GM21723 (cell line): ENCODE measurements at regions not wholly inside any gene's neighbourhood (a gene's known extent, or its start where the extent isn't known, plus 50 kb on each side); places are given as distances from the start of the nearest gene placed in this dataset.
A peak's percentile ranks its signal among the peaks of the same experiment; 100 is the strongest.

Experiments used
- ATAC-seq: cut with Tn5 transposase; IDR thresholded peaks from one replicate; pipeline ENCODE4 v1.9.1; 2021; ENCODE audit warnings: mild to moderate bottlenecking, moderate library complexity; ENCODE audit not compliant: unreplicated experiment

DNA sequence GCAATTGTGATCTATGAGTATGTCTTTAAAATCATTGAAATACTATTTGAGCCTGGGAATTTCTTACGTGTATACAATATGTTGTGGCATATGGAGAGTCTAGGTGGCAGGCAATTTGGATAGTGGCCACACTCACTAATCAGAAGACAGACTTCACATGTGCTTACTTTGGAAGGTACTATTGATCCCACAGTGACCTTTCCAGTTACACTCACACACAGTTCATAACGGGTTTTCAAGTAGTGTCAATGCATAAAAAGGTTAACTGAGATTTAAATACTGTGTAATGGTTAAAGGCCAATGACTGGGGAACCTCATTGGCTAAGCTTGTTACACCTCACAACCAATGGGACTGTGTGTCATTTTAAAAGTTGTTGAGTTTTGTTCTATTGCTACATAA lies 783.2 kb downstream of the RPA4 start:
- no peak for ATAC-seq

DNA sequence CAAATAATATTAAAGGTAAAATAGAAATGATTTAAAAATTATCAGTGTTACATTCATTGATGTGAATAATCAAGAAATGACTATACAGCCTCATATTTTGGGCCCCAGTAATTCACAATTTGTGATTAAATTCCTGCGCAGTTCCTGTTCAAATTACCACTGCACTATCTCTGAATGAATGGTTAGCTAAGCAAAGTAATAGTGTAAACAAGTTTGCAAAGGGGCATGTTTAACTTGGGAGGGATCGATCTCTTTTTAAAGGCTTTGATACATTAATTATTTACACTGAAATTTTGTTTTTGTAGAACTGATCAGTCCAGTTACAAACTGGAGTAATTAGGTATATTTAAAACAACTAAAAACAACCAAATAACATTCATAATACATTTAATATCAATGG lies 784.4 kb downstream of the RPA4 start:
- ATAC-seq: no peak

DNA sequence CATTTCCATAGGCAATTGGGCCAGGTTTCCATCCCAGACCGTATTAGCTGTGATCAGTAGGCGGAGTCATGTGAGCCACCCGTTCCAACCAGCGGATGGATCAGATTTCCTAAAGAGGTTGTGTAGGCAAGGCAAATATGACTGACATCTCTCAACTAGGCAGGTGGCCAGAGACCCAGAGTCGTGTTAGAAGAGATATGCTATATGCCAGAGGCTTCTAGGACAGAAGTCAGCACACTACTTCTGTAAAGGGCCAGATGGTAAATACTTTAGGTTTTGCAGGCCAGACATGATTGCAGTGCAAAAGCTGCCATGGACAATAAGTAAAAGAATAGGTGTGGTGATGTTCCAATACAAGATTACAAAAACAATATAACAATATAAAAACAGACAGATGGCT lies 788.4 kb downstream of the RPA4 start:
- no peak for ATAC-seq

DNA sequence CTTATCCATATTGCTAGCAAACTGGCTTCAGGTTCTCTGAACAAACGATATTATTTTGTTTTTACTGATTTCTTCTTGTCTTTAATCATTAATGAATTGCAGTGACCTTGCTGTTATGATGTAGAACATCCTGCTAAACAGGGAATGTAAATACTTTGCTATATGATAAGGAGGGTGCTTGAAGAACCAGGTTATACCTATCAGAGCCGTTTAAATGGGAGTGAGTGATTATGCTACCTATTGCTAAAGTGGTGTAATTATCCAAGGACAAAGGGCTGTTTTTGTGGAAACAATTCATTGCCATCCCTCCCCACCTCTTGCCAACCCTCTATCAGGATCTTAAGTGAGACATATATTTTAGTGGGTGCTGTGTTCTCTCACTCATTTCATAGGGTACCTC lies 788.9 kb downstream of the RPA4 start:
- ATAC-seq: no peak

DNA sequence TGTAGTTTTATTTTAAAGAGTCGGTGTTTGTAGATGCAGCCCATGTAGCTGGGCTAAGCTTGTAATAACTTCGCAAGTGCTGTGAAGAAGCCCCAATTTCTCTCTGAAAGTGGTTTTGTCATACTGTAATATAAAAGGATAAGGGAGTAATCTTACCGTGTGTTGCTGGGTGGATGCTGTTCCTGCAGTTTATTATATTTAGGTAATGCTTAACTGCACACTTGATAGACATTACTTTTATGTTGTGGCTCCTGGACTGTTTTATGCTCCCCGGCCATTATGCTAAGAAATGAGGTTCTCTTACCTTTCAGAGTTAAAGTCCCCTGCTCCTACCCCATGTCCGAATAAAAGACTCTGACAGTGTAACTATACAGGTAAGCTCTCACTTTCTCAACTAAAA lies 789.4 kb downstream of the RPA4 start:
- no peak for ATAC-seq

DNA sequence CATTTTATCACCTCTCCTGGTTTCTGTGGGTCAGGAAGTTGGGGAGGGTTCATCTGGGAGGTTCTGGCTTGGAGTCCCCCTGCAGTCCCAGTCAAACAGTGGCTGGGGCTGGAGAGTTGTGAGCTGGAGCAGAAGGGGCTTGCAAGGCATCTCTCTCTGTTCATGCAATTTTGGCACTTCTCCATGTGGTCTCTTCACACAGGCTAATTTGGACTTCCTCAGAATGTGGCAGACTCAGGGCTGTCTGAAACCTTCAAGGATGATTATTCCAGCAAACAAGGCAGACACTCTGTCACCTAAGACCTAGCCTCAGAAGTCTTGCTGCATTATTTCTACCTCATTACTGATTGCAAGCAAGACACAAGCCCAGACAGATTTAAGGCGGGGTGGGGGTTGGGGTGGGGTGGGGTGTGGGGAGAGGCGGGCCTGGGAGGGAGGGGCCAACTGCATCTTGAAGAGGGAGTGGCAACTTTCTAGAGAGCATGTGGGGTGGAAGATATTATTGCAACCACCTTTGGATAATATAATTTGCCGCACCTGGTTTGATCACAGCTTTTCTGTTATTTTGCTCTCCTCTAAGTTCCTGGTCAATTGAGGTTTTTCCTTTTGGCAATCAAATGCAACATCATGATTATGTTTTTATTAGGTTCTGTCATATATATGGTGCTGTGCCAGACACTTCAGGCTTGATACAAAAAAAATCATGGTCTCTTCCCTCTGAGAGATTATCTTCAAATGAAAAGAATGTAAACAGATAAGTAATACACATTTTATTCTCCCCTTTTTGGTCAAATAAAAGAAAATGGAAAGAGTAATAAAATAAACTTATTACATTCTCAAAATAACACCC lies 799.5 kb downstream of the RPA4 start:
- no peak for ATAC-seq

DNA sequence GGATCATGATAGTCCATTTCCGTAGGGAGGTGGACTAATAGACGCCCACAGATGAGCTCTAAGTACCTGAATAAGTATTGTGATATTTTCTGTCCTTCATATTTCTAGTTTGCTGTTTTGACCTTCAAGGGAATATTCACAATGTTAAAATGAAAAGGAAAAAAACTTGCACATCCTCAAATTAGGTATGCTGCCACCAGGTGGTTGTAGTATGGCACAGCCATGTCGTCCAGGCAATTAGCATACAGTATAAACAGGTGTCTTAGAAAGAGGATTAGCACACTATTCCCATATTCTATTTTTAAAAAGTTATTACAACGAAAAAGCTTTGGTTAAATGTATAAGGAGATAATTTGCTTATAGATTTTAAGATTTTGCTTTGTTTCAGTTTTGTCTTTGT lies 802.0 kb downstream of the RPA4 start:
- ATAC-seq: peak; percentile 77

DNA sequence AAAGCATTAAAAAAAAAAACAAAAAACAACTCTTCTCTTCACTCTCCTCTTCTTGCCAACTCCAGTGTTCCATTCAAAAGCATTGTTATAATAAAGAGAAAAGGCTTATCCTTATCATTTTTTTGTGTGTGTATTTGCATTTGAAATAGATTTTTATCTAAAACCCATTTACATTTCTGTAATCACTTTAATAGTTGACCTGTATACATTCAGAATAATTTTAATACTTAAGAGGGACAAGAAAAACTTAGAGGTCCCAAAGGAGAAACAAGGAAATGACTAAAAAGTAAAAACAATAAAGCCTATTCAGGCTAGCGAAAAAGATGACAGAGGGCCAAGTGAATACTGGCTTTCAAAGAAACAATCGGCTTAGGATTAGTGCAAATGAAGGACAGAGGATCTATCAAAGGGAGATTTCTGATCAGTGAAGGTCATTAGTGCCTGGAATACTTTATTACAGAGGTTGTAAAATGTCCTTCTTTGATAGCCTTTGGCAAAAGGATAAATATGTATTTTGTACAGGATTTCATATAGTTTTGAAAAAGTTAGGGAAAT lies 808.3 kb downstream of the RPA4 start:
- ATAC-seq: no peak

DNA sequence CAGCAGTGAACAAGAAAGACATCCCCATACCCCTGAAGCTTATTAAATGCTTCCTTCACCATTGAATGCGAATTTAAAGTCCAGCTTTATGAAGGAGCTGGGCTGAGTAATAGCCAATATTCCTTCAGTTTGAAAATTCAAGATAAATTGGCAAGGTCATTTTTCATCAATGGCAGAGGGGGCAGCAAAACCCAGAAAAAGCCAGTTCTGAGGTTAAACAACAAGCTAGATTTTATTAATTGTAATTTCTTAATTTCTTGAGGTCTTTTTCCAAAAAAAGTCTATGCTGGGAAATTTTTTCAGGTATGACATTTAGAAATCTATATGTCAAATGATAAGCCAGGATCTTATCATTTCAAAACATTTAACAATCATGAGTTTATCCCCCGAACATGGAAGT lies 808.9 kb downstream of the RPA4 start:
- no peak for ATAC-seq

DNA sequence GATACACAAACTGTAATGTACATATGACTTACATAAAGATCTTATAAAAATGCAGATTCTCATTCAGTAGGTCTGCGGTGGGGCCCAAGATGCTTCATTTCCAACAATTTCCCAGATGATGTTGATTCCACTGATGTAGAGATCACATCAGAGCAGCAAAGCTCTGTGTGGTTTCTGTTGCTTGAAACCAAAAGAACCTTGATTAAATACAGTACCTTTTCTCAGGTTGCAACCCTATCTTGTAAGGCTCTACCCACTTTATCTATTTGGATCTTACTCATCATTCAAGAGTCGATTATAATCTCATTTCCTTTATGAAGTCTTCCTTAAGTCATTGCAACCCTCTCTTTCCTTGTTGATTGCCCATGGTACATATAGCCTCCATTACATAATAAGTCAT lies 816.8 kb downstream of the RPA4 start:
- ATAC-seq: no peak

DNA sequence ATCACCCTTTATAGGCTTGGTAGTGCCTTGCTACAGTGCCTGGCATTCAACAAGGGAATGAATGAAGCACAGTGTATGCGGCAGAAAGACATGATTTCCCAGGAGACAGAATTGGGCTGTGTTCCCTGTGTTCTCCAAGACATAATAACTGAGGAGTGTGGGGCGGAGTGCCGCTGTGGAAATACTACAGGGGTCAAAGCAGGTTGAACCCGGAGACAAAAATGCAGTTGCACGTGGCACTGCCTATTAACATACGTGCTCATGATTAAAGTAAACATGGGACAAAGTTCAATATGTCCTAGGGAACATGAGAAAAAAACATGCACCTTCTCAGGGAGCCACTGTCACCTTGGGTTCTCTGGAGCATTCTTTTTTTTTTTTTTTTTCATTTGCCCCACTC lies 820.8 kb downstream of the RPA4 start:
- ATAC-seq: no peak

DNA sequence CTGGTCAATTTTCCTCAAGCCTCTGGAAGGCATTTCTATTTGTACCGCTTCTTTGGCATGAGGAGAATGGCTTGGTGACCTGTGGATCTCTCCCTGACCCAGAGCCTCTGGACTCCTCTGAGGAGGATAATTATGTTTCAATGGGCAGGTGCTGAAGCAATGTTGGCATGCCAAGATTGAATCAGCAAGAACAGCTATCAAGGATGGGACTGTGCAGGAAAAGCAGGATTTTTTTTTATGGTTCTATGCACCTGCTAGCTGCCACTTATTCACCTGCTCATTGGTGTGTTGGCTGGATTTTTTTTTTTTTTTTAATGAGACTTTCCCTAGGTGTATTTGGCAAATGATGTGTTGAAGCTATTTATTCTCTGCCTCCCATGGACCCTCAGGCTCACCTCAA lies 821.2 kb downstream of the RPA4 start:
- no peak for ATAC-seq

DNA sequence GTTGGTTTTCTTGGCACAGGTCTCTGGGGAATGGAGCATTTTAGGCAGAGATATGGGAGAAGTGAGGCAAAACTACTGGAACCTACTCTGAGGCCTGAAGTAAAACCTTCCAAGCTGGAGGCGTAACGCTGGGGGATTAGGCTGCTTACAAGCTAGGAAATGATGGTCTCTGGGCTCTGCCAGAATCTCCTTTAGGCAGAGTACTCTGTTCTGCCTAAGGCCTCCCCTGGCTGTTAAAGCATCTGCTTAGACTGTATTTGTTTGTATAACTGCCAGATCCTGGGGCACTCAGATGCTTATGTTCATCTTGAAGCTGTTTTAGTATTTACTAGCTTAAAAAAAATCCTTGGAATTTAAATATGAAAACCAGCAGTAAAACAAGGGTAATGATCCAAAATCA lies 822.2 kb downstream of the RPA4 start:
- ATAC-seq: no peak

DNA sequence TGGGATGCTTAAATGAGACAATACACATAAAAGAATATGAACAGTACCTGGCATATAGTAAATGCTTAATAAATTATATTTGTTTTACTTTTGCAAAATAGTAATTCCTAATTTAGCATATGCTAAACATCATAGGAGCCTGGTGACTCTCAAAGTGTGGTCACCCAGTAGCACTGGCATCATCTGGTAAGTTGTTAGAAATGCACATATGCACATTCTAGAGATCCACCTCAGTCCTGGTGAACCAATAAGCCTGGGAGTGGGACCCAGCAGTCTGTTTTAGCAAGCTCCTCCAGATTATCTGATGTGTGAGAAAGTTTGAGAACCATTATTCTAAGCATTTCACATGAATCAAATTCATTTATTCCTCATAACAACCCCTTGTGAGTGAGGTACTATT lies 830.4 kb downstream of the RPA4 start:
- ATAC-seq: no peak

DNA sequence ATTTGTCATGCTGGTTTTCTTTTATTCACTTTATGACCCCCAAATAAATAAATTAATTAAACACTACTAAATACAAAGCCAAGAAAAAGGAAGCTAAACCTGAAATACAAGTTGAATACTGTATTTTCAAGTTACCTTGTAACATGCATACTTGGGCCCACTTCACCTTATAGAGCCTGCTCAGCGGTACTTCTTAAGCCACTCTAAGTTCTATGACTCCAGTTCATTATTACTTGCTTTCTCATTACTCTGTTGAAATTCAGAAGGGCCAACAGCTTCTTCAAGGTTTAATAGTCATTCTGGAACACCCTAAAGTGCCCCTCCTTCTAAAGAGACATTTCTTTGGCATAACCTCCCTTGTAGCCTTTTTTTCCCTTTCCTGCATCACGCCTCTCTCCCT lies 844.5 kb downstream of the RPA4 start:
- ATAC-seq: no peak

DNA sequence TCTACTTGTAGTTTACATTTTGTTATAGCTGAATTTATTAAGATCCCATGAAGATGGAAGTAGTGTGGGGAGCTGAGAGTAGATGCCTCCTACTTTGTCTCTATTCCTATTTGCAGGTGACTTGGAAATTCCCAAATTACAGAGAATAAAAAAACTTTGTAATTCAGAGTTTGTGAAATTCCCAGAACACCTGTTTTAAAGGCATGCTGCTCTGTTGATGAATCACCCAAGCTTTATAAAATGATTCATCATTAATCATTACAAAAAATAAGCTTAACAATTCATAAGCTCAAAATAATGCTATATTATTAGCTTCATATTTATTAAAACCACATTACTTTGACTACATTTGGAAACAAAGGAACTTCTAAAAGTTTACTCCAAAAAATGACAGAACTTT lies 856.3 kb downstream of the RPA4 start:
- no peak for ATAC-seq

DNA sequence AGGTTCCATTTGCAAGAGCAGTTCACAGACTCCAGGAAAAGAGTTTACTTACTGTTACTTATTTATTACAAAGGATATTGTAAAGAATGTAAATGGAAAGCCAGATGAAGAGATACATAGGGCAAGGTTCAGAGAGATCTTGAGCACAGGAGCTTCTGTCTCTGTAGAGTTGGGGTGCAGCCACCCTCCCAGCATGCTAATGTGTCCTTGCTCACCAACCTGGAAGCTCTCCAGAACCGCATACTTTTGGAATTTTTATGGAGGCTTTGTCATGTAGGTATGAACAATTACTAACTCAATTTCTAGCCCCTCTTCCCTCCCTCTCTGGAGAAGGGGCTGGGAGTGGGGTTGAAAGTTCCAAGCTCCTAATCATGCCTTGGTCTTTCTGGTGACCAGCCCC lies 857.2 kb downstream of the RPA4 start:
- ATAC-seq: no peak

DNA sequence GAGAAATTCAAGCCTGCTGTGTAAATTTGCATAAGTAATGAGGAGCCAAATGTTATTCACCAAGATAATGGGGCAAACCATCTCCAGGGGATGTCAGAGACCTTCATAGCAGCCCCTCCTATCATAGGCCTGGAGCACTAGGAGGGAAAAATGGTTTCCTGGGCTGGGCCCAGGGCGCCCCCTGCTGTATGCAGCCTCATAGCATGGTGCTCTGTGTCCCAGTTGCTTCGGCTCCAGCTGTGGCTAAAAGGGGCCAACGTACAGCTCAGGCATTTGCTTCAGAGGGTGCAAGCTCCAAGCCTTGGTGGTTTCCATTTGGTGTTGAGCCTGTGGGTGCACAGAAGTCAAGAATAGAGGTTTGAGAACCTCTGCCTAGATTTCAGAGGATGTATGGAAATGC lies 859.3 kb downstream of the RPA4 start:
- no peak for ATAC-seq

DNA sequence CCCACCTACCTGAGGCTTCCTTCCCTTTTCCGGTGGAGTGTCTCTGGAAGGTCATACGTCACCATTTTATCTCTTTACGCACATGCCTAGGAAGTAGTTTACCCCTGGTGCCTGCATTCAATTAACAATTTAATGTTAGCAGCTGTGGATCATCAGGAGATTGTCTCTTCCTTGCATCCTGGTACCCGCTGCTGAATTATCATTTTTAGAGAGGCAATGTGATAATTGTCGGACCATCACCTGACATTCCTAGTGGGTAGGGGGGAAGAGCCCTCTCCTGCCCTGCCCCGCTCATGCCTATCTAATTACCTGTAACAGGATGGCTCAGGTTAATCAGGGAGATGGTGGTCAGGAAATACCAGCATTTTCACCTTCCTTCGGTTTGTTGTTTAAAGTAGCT lies 863.6 kb downstream of the RPA4 start:
- ATAC-seq: no peak

DNA sequence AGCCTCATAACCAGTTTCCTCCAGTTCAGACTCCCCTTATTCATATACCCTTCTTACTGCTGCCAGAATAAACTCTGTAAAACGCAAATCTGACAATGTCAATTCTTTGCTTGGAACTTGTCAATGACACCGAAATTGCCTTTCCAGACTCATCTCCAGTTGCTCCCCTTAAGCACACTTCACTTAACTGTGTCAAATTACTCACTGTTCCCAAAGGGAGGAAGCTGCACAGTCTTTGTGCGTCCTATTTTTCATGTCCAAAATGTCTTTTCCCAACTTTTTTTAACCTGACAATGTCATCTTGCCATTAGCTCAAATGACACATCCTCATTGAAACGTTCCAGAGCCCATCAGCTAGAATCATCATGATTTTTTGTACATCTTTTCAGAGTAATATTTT lies 867.3 kb downstream of the RPA4 start:
- no peak for ATAC-seq

DNA sequence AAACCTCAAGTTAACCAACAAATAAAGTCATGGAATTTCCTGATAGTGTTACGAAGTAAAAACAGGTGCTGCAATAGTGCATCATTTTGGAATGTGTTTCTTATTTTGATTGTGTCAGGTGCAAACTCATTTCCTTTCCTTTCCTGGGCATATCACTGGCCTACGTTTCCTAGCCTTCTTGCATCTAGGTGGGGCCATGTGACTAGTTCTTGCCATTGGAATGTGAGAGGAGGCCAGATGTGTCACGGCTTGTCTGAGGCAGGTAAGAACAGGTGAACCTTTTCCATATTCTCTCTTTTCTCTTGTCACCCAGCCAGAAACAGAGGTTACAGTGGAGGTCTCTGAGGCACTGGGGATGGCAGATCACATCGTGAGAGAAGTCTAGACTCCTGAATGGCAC lies 868.0 kb downstream of the RPA4 start:
- no peak for ATAC-seq

DNA sequence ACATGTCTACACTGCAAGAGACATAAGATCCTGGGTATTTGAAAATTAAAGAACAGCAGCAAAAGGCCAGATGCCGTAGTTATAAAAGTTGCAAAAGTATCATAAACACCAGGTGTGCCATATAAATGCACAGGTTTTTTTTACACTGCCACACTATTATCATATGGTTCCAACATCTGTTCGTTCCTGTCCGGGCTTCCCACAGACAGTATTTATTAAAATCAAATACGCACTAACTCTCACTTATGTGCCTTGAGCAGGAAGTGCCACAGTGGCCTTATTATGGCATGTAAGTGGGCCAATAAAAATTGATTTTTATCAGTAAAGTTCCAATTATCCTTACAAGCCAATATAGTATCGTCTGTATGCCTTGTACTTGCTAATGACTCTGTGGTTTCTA lies 873.2 kb downstream of the RPA4 start:
- ATAC-seq: no peak

DNA sequence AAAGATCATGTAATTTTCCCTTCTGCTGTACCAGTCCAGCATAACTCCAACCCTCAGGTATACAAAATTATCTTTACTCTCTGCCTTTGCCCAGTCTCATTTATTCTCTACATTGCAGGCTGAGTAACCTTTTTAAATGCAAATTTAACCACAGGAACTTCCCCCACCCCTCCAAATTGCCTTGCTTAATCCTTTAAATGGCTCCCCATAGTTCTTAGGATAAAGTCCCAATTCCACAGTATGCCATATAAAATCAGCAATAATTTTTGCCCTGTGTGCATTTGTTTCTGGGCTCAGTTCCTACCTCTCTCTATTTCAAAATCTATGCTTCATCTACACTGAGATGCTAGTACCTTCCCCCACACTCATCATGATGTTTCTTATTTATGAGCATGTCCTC lies 879.7 kb downstream of the RPA4 start:
- no peak for ATAC-seq
